GM06990 (cell line): ENCODE measurements at regions not wholly inside any gene's neighbourhood (a gene's known extent, or its start where the extent isn't known, plus 50 kb on each side); places are given as distances from the start of the nearest gene placed in this dataset.

ENCODE experiments used
- DNase-seq: peaks from one replicate; pipeline ENCODE4 v3.0.0-alpha.2; 2011; ENCODE audit not compliant: insufficient read length; ENCODE audit errors: extremely low read depth
- H3K27me3 ChIP-seq: replicated peaks from 2 replicates; pipeline ENCODE4 v1.6.0; 2011; ENCODE audit warnings: low read length; ENCODE audit not compliant: control insufficient read depth, insufficient read depth
- H3K36me3 ChIP-seq: 2 replicates; pipeline ENCODE4 v1.5.1; 2011; ENCODE audit warnings: low read length; ENCODE audit not compliant: control insufficient read depth, insufficient read depth
- H3K4me3 ChIP-seq: replicated peaks from 2 replicates; pipeline ENCODE4 v1.5.1; 2011; ENCODE audit warnings: low read depth, mild to moderate bottlenecking, control low read depth, low read length
- CTCF ChIP-seq: IDR thresholded peaks from 2 replicates; pipeline ENCODE4 v1.5.1; 2011; ENCODE audit warnings: low read length, control low read depth, mild to moderate bottlenecking, inconsistent platforms; ENCODE audit not compliant: insufficient read depth, poor library complexity, severe bottlenecking

- H3K36me3 ChIP-seq, result no peaks in the 10 kb centered on the region
- TF ChIP-seq CTCF, result no peak
- no peaks in the 10 kb centered on the region; the same call in 1 of the 2 replicates for H3K27me3 ChIP-seq
- DNase-seq, result no peak
- no peak overlapping the region for H3K4me3 ChIP-seq
Measured at GRCh38 chr2:236744716-236745115, 175.1 kb downstream of the ACKR3 start.

GRCh38 chr2:236745420-236746210 is 176.0 kb downstream of the ACKR3 start:
- DNase-seq, result no peak
- TF ChIP-seq CTCF, result no peak
- Histone ChIP-seq H3K4me3 (no peak overlapping the region), H3K27me3 (no peaks in the 10 kb centered on the region; the same call in none of the 2 replicates), H3K36me3 (no peaks in the 10 kb centered on the region)

GRCh38 chr2:236746833-236747232 is 177.2 kb downstream of the ACKR3 start:
- Histone ChIP-seq H3K36me3 (no peaks in the 10 kb centered on the region), H3K27me3 (no peaks in the 10 kb centered on the region; the same call in none of the 2 replicates), H3K4me3 (no peak overlapping the region)
- no peak for DNase-seq
- no peak for TF ChIP-seq CTCF

- TF ChIP-seq CTCF, result no peak
- no peak overlapping the region for H3K4me3 ChIP-seq
- DNase-seq, result no peak
- no peaks in the 10 kb centered on the region for H3K36me3 ChIP-seq
- H3K27me3 ChIP-seq, result no peaks in the 10 kb centered on the region; the same call in none of the 2 replicates
Measured at GRCh38 chr2:236747426-236747825, 177.8 kb downstream of the ACKR3 start.

GRCh38 chr2:236747925-236748324 is 178.3 kb downstream of the ACKR3 start:
- H3K27me3 ChIP-seq, result no peaks in the 10 kb centered on the region; the same call in none of the 2 replicates

More at GRCh38 chr2:236747925-236748324, 178.3 kb downstream of the ACKR3 start:
- TF ChIP-seq CTCF, result no peak
- Histone ChIP-seq H3K36me3 (no peaks in the 10 kb centered on the region), H3K4me3 (no peak overlapping the region)
- no peak for DNase-seq
